Prostate gland (tissue), 2 donors: ENCODE measurements at regions not wholly inside any gene's neighbourhood (a gene's known extent, or its start where the extent isn't known, plus 50 kb on each side); places are given as distances from the start of the nearest gene placed in this dataset.

ENCODE experiments used
- DNase-seq: peaks from one replicate; pipeline ENCODE4 v3.0.0-alpha.2; 2019; ENCODE audit warnings: low spot score
- H3K27ac ChIP-seq, 2 donors: fragments of 200-600 bp; sonication (generic); 2 replicates each; pipeline ENCODE4 v1.5.1; 2017 to 2019
- H3K27me3 ChIP-seq: fragments of 200-600 bp; sonication (generic); replicated peaks from 2 replicates; pipeline ENCODE4 v1.5.1; 2019; ENCODE audit not compliant: insufficient read depth
- H3K36me3 ChIP-seq, 2 donors: fragments of 200-600 bp; sonication (generic); 1 replicate in 1 of 2; 2 replicates in 1 of 2; pipeline versions ENCODE4 v1.5.1 to v1.8.1; 2017 to 2019
- H3K4me1 ChIP-seq: fragments of 200-600 bp; sonication (generic); replicated peaks from 2 replicates; pipeline ENCODE4 v1.5.1; 2019
- H3K4me3 ChIP-seq, 2 donors: fragments of 200-600 bp; sonication (generic); 2 replicates each; pipeline ENCODE4 v1.5.1; 2017 to 2019
- H3K9me3 ChIP-seq: fragments of 200-600 bp; sonication (generic); 2 replicates; pipeline ENCODE4 v1.5.1; 2017
- POLR2A ChIP-seq: fragments of 450-650 bp; IDR thresholded peaks from one replicate; pipeline ENCODE4 v1.6.1; 2016; ENCODE audit warnings: antibody characterized with exemption, mild to moderate bottlenecking
- POLR2AphosphoS5 ChIP-seq: sonication (generic); formaldehyde crosslinking; IDR thresholded peaks from one replicate; pipeline ENCODE4 v1.6.1; 2017; ENCODE audit warnings: antibody characterized with exemption
- WGBS: methylation state at CpG from one replicate; pipeline ENCODE4 v1.1.5; 2018; 5-methylcytosine and 5-hydroxymethylcytosine counted together
- intact Hi-C: fragments of 100-400 bp; cut with DNase I; formaldehyde crosslinking; loops from one replicate; pipeline ENCODE4 v1.14.2; 2022
- TF ChIP-seq, protein P1 (sequence below), 4 experiments: fragments of 200-600 bp in 2 of 4; fragments of 450-650 bp in 2 of 4; sonication (generic) in 2 of 4; IDR thresholded peaks; 1 replicate in 3 of 4; 2 replicates in 1 of 4; pipeline ENCODE4 v1.5.1; 2016 to 2019; ENCODE audit warnings: antibody characterized with exemption in 4 of 4, mild to moderate bottlenecking in 2 of 4, moderate library complexity in 2 of 4

DNA sequence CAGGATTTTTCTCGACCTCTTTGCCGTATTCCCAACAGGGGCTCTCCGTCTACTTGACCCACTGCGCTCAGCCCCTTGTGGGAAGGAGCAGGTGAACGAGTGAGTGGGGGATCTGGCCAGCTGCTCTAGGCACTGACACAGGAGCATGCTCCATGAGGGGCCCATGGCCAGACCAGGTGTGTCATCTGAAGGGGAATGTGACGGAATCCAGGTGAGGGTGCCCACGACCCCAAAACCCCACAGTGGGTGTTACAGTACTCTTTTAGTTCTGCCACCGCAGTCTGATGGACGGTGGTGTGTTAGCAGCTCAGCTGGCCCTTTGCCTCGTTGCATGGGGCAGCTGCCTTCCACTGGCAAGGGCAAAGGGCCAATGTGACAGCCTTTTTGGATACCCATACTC lies 601.4 kb upstream of the NCAM2 start:
- 90% methylated on average over 10 of the region's 10 CpGs for WGBS
- no peaks in the 10 kb centered on the region for H3K4me1 ChIP-seq
- TF ChIP-seq POLR2AphosphoS5 (no peak), POLR2A (no peak)
- TF ChIP-seq, protein P1, sequence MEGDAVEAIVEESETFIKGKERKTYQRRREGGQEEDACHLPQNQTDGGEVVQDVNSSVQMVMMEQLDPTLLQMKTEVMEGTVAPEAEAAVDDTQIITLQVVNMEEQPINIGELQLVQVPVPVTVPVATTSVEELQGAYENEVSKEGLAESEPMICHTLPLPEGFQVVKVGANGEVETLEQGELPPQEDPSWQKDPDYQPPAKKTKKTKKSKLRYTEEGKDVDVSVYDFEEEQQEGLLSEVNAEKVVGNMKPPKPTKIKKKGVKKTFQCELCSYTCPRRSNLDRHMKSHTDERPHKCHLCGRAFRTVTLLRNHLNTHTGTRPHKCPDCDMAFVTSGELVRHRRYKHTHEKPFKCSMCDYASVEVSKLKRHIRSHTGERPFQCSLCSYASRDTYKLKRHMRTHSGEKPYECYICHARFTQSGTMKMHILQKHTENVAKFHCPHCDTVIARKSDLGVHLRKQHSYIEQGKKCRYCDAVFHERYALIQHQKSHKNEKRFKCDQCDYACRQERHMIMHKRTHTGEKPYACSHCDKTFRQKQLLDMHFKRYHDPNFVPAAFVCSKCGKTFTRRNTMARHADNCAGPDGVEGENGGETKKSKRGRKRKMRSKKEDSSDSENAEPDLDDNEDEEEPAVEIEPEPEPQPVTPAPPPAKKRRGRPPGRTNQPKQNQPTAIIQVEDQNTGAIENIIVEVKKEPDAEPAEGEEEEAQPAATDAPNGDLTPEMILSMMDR (IDR thresholded peaks at IDR 0.05), result no peak
- no peak overlapping the region for H3K27ac ChIP-seq
- no peak for DNase-seq
- intact Hi-C loops, result no loop called here
- no peaks in the 10 kb centered on the region for H3K36me3 ChIP-seq
- no peak overlapping the region for H3K4me3 ChIP-seq
- no peaks in the 10 kb centered on the region for H3K27me3 ChIP-seq
- no peaks in the 10 kb centered on the region for H3K9me3 ChIP-seq

DNA sequence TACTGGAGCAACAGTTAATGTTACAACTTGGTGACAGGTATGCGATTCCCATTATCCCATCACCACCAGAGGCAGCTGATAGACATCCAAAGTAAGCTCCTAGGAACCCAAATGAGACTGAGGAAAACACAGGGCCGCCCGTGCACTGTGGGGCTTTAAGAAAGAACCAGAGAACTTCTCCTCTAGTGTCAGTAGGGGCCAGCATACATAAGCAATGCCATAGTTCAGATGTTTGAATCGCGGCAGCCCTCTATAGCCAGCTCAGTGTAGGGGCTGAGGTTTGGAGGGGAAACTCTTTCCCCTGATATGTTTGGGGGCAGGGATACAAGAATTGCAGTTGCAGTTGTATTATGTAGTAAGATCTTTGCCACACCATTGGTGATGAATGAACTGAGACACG lies 593.3 kb upstream of the NCAM2 start:
- intact Hi-C loops, result no loop called here
- DNase-seq, result no peak
- no peaks in the 10 kb centered on the region for H3K9me3 ChIP-seq
- H3K4me1 ChIP-seq, result no peaks in the 10 kb centered on the region
- WGBS, result 88% methylated on average over 6 of the region's 6 CpGs
- TF ChIP-seq, protein P1 (IDR thresholded peaks at IDR 0.05), result no peak
- TF ChIP-seq POLR2A, result no peak
- TF ChIP-seq POLR2AphosphoS5, result no peak
- H3K27ac ChIP-seq, result no peak overlapping the region
- no peaks in the 10 kb centered on the region for H3K36me3 ChIP-seq
- H3K27me3 ChIP-seq, result no peaks in the 10 kb centered on the region
- H3K4me3 ChIP-seq, result no peak overlapping the region

DNA sequence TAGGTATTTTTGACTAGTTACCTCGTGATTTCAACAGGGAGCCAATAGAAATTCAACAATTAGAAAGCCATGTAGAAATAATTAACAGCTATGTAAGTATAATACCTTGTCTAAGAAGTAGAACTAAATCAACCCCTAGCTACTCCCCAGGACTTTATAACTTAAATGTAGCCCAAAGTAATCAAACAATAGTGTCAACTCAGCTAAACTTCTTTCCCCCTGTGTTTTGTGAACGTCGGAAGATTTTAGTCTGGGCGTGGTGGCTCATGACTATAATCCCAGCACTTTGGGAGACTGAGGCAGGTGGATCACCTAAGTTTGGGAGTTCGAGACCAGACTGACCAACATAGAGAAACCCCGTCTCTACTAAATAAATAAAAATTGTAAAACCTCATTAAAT lies 579.9 kb upstream of the NCAM2 start:
- Histone ChIP-seq H3K4me3 (no peak overlapping the region), H3K27ac (no peak overlapping the region), H3K9me3 (no peaks in the 10 kb centered on the region), H3K36me3 (no peaks in the 10 kb centered on the region), H3K27me3 (no peaks in the 10 kb centered on the region), H3K4me1 (no peaks in the 10 kb centered on the region)
- TF ChIP-seq, protein P1 (IDR thresholded peaks at IDR 0.05), result no peak
- TF ChIP-seq POLR2AphosphoS5, result no peak
- no peak for DNase-seq
- intact Hi-C loops, result no loop called here
- WGBS, result 89% methylated on average over 6 of the region's 6 CpGs

DNA sequence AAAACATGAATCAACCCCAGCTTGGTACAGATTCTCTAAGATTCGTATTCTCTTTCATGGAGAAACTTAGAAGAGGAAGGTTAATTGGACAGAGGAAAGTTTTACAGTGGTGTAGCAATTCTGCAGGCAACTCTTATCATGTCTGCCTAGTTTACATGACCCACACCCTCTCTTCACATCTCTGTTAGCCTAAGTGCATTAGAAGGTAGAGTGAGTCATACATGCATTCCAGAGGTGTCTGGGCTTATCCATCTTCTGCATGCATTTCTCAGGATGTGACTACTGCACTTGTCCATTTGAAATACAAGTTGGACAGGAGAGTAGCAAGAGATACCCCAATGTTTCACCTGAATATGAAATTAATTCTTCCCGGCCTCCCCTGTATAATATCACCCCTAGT lies 578.4 kb upstream of the NCAM2 start:
- Histone ChIP-seq H3K36me3 (no peaks in the 10 kb centered on the region), H3K27ac (no peak overlapping the region), H3K4me1 (no peaks in the 10 kb centered on the region), H3K27me3 (no peaks in the 10 kb centered on the region), H3K4me3 (no peak overlapping the region), H3K9me3 (no peaks in the 10 kb centered on the region)
- WGBS, result 74% methylated on average over 2 of the region's 2 CpGs
- TF ChIP-seq POLR2A (no peak), POLR2AphosphoS5 (no peak)
- TF ChIP-seq, protein P1 (IDR thresholded peaks at IDR 0.05), result no peak
- intact Hi-C loops, result no loop called here
- no peak for DNase-seq

DNA sequence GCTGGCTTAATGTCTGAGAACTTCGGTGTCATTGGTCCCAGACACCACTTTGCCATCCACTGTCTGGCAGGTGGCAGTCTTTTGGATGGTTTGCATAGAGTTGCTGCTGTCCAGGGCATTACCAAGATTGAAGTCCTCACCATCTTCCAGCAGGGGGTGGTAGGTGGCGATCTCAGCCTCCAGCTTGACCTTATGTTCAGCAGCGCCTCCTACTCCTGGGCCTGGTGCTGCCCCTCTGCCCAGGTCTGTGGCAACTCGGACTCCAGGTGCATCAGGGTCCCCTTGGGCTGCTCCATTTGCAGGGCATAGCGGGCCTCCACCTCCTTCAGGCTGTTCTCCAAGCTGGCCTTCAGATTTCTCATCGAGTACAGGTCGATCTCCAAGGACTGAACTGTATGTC lies 573.3 kb upstream of the NCAM2 start:
- intact Hi-C loops, result no loop called here
- no peaks in the 10 kb centered on the region for H3K9me3 ChIP-seq

More for the DNA sequence above, 573.3 kb upstream of the NCAM2 start:
- no peak overlapping the region for H3K4me3 ChIP-seq
- no peaks in the 10 kb centered on the region for H3K36me3 ChIP-seq
- H3K4me1 ChIP-seq, result no peaks in the 10 kb centered on the region
- H3K27ac ChIP-seq, result no peak overlapping the region
- no peaks in the 10 kb centered on the region for H3K27me3 ChIP-seq
- DNase-seq, result no peak
- 93% methylated on average over 7 of the region's 7 CpGs for WGBS
- TF ChIP-seq POLR2AphosphoS5, result no peak
- TF ChIP-seq, protein P1 (IDR thresholded peaks at IDR 0.05), result no peak
- no peak for TF ChIP-seq POLR2A
